Uterus (tissue), 3 donors: ENCODE measurements at regions not wholly inside any gene's neighbourhood (a gene's known extent, or its start where the extent isn't known, plus 50 kb on each side); places are given as distances from the start of the nearest gene placed in this dataset.
"Not testable (repeated sequence)": the region's sequence is repeated elsewhere in the genome, so short reads cannot be mapped to it uniquely, and the experiment has no call there.

Source experiments
- DNase-seq, 2 donors: peaks; one replicate each; pipeline ENCODE4 v3.0.0-alpha.2; 2019 to 2020
- H3K27ac ChIP-seq, 2 donors: fragments of 200-600 bp; sonication (generic); 1 replicate in 1 of 2; 2 replicates in 1 of 2; pipeline ENCODE4 v1.5.1; 2016 to 2018
- H3K27me3 ChIP-seq, 2 donors: fragments of 200-600 bp; sonication (generic); one replicate each; pipeline ENCODE4 v1.5.1; 2018 to 2019; ENCODE audit warnings: control low read depth in 1 of 2
- H3K36me3 ChIP-seq, 2 donors: fragments of 200-600 bp; sonication (generic); one replicate each; pipeline ENCODE4 v1.5.1; 2019; ENCODE audit warnings: control low read depth in 1 of 2
- H3K4me1 ChIP-seq, 2 donors: fragments of 200-600 bp; sonication (generic); one replicate each; pipeline ENCODE4 v1.5.1; 2018 to 2019; ENCODE audit warnings: control low read depth in 1 of 2
- H3K4me3 ChIP-seq, 2 donors: fragments of 200-600 bp; sonication (generic); 1 replicate in 1 of 2; 2 replicates in 1 of 2; pipeline ENCODE4 v1.5.1; 2018 to 2019; ENCODE audit warnings: mild to moderate bottlenecking in 1 of 2
- H3K9me3 ChIP-seq, 2 donors: fragments of 200-600 bp; sonication (generic); one replicate each; pipeline ENCODE4 v1.5.1; 2019; ENCODE audit warnings: control low read depth in 1 of 2
- POLR2A ChIP-seq, 2 donors: fragments of 450-650 bp; IDR thresholded peaks; one replicate each; pipeline ENCODE4 v1.6.1; 2016; ENCODE audit warnings: antibody characterized with exemption in 2 of 2, mild to moderate bottlenecking in 1 of 2, moderate library complexity in 1 of 2
- intact Hi-C: fragments of 100-400 bp; cut with DNase I; formaldehyde crosslinking; loops from one replicate; pipeline ENCODE4 v1.15.1; 2023; ENCODE audit warnings: low total_unique reads
- TF ChIP-seq, protein P1 (sequence below), 4 experiments: fragments of 200-600 bp in 2 of 4; fragments of 450-650 bp in 2 of 4; sonication (generic) in 2 of 4; IDR thresholded peaks; one replicate each; pipeline ENCODE4 v1.5.1; 2016 to 2019; ENCODE audit warnings: antibody characterized with exemption in 4 of 4, mild to moderate bottlenecking in 2 of 4, moderate library complexity in 1 of 4
- donor health status: DM: yes; HTN: yes; CAD: no.

GRCh38 chr6:14559746-14560536 is 442.4 kb downstream of the CD83 start:
- Histone ChIP-seq H3K27ac (no peak overlapping the region), H3K9me3 (no peaks in the 10 kb centered on the region), H3K27me3 (no peaks in the 10 kb centered on the region), H3K4me1 (no peaks in the 10 kb centered on the region), H3K36me3 (no peaks in the 10 kb centered on the region), H3K4me3 (no peak overlapping the region)
- no peak for TF ChIP-seq POLR2A (IDR thresholded peaks at IDR 0.05)
- TF ChIP-seq, protein P1, sequence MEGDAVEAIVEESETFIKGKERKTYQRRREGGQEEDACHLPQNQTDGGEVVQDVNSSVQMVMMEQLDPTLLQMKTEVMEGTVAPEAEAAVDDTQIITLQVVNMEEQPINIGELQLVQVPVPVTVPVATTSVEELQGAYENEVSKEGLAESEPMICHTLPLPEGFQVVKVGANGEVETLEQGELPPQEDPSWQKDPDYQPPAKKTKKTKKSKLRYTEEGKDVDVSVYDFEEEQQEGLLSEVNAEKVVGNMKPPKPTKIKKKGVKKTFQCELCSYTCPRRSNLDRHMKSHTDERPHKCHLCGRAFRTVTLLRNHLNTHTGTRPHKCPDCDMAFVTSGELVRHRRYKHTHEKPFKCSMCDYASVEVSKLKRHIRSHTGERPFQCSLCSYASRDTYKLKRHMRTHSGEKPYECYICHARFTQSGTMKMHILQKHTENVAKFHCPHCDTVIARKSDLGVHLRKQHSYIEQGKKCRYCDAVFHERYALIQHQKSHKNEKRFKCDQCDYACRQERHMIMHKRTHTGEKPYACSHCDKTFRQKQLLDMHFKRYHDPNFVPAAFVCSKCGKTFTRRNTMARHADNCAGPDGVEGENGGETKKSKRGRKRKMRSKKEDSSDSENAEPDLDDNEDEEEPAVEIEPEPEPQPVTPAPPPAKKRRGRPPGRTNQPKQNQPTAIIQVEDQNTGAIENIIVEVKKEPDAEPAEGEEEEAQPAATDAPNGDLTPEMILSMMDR (IDR thresholded peaks at IDR 0.05): no peak
- DNase-seq: no peak
- intact Hi-C loops: no loop called here

DNA sequence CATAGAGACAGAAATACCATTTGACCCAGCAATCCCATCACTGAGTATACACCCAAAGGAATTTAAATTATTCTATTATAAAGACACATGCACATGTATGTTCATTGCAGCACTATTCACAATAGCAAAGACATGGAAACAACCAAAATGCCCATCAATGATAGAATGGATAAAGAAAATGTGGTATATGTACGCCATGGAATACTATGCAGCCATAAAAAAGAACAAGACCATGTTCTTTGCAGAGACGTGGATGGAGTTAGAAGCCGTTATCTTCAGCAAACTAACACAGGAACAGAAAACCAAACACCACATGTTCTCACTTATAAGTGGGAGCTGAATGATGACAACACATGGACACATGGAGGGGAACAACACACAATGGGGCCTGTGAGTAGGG is 444.0 kb downstream of the CD83 start:
- H3K27ac ChIP-seq, H3K27me3 ChIP-seq, H3K9me3 ChIP-seq, H3K36me3 ChIP-seq, DNase-seq, intact Hi-C loops, H3K4me3 ChIP-seq, H3K4me1 ChIP-seq: not testable (repeated sequence)

DNA sequence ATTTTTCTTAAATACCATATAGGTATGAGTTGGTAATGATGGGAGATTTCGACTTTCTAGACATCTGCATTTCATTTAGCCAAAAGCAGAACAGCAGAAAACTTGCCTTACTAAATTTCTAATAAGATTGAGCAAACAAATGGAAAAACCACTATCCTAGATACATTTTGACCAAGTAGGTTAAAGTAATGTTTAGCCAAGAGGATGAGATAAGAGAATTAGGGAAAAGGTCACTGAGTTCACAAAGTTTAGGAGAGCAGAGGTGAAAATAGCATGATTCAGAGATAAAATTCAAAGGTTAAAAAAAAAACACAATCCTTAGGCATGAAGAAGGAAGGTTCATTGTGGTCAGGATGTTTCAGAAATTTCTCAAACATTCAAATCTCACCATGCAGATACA is 450.3 kb downstream of the CD83 start:
- Histone ChIP-seq H3K4me3 (no peak overlapping the region), H3K27ac (no peak overlapping the region), H3K36me3 (no peaks in the 10 kb centered on the region), H3K9me3 (no peaks in the 10 kb centered on the region), H3K27me3 (no peaks in the 10 kb centered on the region), H3K4me1 (no peaks in the 10 kb centered on the region)
- no peak for DNase-seq
- intact Hi-C loops: no loop called here
- TF ChIP-seq, protein P1 (IDR thresholded peaks at IDR 0.05): no peak
- TF ChIP-seq POLR2A (IDR thresholded peaks at IDR 0.05): no peak

- intact Hi-C loops: no loop called here
- H3K27me3 ChIP-seq: no peaks in the 10 kb centered on the region
- no peak overlapping the region for H3K4me3 ChIP-seq
- no peaks in the 10 kb centered on the region for H3K36me3 ChIP-seq
- H3K4me1 ChIP-seq: no peaks in the 10 kb centered on the region
- no peaks in the 10 kb centered on the region for H3K9me3 ChIP-seq
- TF ChIP-seq POLR2A (IDR thresholded peaks at IDR 0.05): no peak
- TF ChIP-seq, protein P1 (IDR thresholded peaks at IDR 0.05): no peak
- DNase-seq: no peak
- no peak overlapping the region for H3K27ac ChIP-seq
Observed at GRCh38 chr6:14569394-14569793, 451.8 kb downstream of the CD83 start.

DNA sequence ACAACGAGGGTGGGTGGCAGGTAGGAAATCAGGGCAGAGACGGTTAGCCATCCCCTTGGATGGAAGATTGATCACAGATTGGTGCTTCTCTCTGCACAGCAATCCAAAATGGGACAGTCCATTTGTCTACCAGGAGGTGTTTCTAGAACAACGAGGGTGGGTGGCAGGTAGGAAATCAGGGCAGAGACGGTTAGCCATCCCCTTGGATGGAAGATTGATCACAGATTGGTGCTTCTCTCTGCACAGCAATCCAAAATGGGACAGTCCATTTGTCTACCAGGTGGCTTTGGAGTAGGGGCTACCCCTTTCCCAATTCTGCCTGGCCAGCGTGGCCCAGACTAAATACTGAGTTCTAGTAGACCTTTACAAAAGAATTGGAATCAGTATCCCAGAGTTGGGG is 452.3 kb downstream of the CD83 start:
- H3K36me3 ChIP-seq, H3K27ac ChIP-seq, H3K4me3 ChIP-seq, DNase-seq, H3K27me3 ChIP-seq, intact Hi-C loops, H3K9me3 ChIP-seq, H3K4me1 ChIP-seq: not testable (repeated sequence)

GRCh38 chr6:14571001-14571400 is 453.4 kb downstream of the CD83 start:
- Histone ChIP-seq H3K9me3 (no peaks in the 10 kb centered on the region), H3K4me3 (no peak overlapping the region), H3K4me1 (no peaks in the 10 kb centered on the region), H3K36me3 (no peaks in the 10 kb centered on the region), H3K27me3 (no peaks in the 10 kb centered on the region), H3K27ac (no peak overlapping the region)
- TF ChIP-seq POLR2A (IDR thresholded peaks at IDR 0.05): no peak
- TF ChIP-seq, protein P1 (IDR thresholded peaks at IDR 0.05): no peak
- intact Hi-C loops: no loop called here
- no peak for DNase-seq
